Left lung (tissue), 4 donors: ENCODE measurements at regions not wholly inside any gene's neighbourhood (a gene's known extent, or its start where the extent isn't known, plus 50 kb on each side); places are given as distances from the start of the nearest gene placed in this dataset.
"Not testable (repeated sequence)": the region's sequence is repeated elsewhere in the genome, so short reads cannot be mapped to it uniquely, and the experiment has no call there.

Source experiments
- ATAC-seq: fragments of 200-7000 bp; cut with Tn5 transposase; one replicate; pipeline ENCODE4 v1.9.1; 2020; ENCODE audit warnings: moderate library complexity
- DNase-seq, 4 donors: peaks; one replicate each; pipeline ENCODE4 v3.0.0-alpha.2; 2013 to 2020
- H3K27ac ChIP-seq, 2 donors: fragments of 200-600 bp; sonication (generic) in 1 of 2; one replicate each; pipeline versions ENCODE4 v1.5.0 to v1.8.0; 2020 to 2021
- H3K27me3 ChIP-seq, 2 donors: fragments of 200-600 bp; sonication (generic) in 1 of 2; one replicate each; pipeline versions ENCODE4 v1.5.0 to v1.8.0; 2020 to 2021
- H3K36me3 ChIP-seq, 2 donors: fragments of 200-600 bp; sonication (generic) in 1 of 2; one replicate each; pipeline versions ENCODE4 v1.5.0 to v1.8.0; 2020 to 2021
- H3K4me1 ChIP-seq, 2 donors: fragments of 200-600 bp; one replicate each; pipeline ENCODE4 v1.8.0; 2021
- H3K4me3 ChIP-seq, 2 donors: fragments of 200-600 bp; sonication (generic) in 1 of 2; one replicate each; pipeline versions ENCODE4 v1.5.0 to v1.8.0; 2020 to 2021; ENCODE audit warnings: mild to moderate bottlenecking in 1 of 2
- H3K9me3 ChIP-seq, 2 donors: fragments of 200-600 bp; sonication (generic) in 1 of 2; one replicate each; pipeline versions ENCODE4 v1.5.0 to v1.8.0; 2020 to 2021
- CTCF ChIP-seq, 2 donors: fragments of 200-600 bp; sonication (generic) in 1 of 2; IDR thresholded peaks; one replicate each; pipeline versions ENCODE4 v1.5.0 to v1.8.0; 2021; ENCODE audit warnings: antibody characterized with exemption in 2 of 2
- intact Hi-C, 2 donors: fragments of 100-400 bp; cut with DNase I; formaldehyde crosslinking; loops; one replicate each; pipeline versions ENCODE4 v1.11.2 to v1.14.2; 2022
- donor health status: DM: no; HTN: yes; CAD: no.
- donor health status: DM: no; HTN: no; CAD: no.

GRCh38 chr4:121616449-121616848, 80.3 kb downstream of the ANXA5 start:
- H3K27me3 ChIP-seq, H3K4me1 ChIP-seq, H3K36me3 ChIP-seq, ATAC-seq, intact Hi-C loops, H3K9me3 ChIP-seq, H3K4me3 ChIP-seq, H3K27ac ChIP-seq: not testable (repeated sequence)
- peak in 1 of 4 donors; percentile 47 for DNase-seq

GRCh38 chr4:121614101-121614500, 82.7 kb downstream of the ANXA5 start:
- H3K27me3 ChIP-seq = no peaks in the 10 kb centered on the region
- no peak for TF ChIP-seq CTCF (IDR thresholded peaks at IDR 0.05)
- no peaks in the 10 kb centered on the region for H3K36me3 ChIP-seq
- no peak overlapping the region for H3K4me3 ChIP-seq
- no peak overlapping the region for H3K27ac ChIP-seq
- ATAC-seq (no peak), DNase-seq (no peak)
- H3K9me3 ChIP-seq = no peaks in the 10 kb centered on the region
- intact Hi-C loops = no loop called here
- H3K4me1 ChIP-seq = no peaks in the 10 kb centered on the region

DNA sequence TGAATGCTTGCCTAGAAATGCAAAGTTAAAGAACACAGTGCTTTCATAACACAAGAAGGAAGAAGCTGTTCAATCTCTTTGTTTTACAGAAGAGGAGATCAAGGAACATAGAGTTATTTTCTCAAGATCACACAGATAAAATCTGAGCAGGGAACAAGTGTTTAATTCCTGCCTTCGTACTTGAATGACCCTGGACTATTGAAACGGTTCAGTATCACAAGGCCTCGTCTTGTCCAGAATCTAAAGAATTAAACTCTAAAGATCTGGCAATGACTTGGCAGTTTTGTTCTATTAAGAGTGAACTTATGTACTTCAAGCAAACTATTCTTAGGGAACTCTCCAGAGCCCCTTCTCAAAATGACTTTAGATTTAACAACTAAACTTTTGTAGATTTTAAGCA, 97.7 kb downstream of the ANXA5 start:
- DNase-seq (no peak), ATAC-seq (no peak)
- no peaks in the 10 kb centered on the region for H3K36me3 ChIP-seq
- no peak overlapping the region for H3K27ac ChIP-seq
- intact Hi-C loops = no loop called here
- H3K4me3 ChIP-seq = no peak overlapping the region
- no peak for TF ChIP-seq CTCF (IDR thresholded peaks at IDR 0.05)
- H3K4me1 ChIP-seq = no peaks in the 10 kb centered on the region
- H3K27me3 ChIP-seq = no peaks in the 10 kb centered on the region
- H3K9me3 ChIP-seq = no peaks in the 10 kb centered on the region

GRCh38 chr4:121597346-121597934, 99.3 kb downstream of the ANXA5 start:
- TF ChIP-seq CTCF (IDR thresholded peaks at IDR 0.05) = no peak
- ATAC-seq = peak; percentile 53
- H3K36me3 ChIP-seq = no peaks in the 10 kb centered on the region
- intact Hi-C loops = no loop called here
- H3K27ac ChIP-seq = no peak overlapping the region
- no peaks in the 10 kb centered on the region for H3K27me3 ChIP-seq
- H3K9me3 ChIP-seq = no peaks in the 10 kb centered on the region
- no peaks in the 10 kb centered on the region for H3K4me1 ChIP-seq
- DNase-seq = no peak
- H3K4me3 ChIP-seq = no peak overlapping the region

DNA sequence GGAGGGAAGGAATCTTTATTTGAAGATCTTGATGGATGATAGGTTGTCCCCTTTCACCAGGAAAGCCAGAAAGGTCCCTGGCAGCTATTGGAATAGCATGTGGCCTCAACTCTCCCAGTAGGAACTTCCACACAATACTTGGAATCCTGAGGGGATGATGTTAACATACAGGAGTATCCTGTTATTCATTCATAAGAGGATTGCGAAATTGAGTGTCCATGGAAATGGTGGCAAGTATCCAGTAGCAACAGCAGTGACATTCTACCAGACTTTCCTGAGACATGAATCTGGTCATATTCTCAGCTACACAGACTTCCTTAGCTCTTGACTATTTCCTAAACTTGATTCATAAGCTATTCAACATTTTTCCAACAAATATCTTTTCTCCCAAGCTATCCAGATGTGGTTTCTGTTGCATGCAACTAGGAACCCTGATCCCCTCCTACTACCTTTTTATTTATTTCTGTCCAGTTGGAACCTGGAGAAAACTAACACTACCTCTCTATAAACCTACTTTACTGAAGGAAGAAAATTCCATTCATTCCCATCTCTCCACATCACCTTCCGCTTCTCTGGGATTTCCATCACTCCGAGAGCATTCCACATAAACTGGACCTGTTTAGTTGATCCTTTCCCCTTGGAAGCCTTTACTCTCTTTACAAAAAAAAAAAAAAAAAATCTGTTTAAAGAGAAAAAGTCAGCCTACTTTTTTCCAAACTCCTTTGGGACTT, 101.8 kb downstream of the ANXA5 start:
- H3K4me3 ChIP-seq = no peak overlapping the region
- no peaks in the 10 kb centered on the region for H3K27me3 ChIP-seq
- ATAC-seq (peak; percentile 79), DNase-seq (peak in 2 of 4 donors; percentile 16 to 45)
- H3K27ac ChIP-seq = peak overlapping the region in 1 of 2 donors; percentile 42
- H3K9me3 ChIP-seq = no peaks in the 10 kb centered on the region
- no peaks in the 10 kb centered on the region for H3K4me1 ChIP-seq
- no peaks in the 10 kb centered on the region for H3K36me3 ChIP-seq
- TF ChIP-seq CTCF (IDR thresholded peaks at IDR 0.05) = no peak
- intact Hi-C loops = no loop called here
